K562 (cell line): ENCODE measurements at regions not wholly inside any gene's neighbourhood (a gene's known extent, or its start where the extent isn't known, plus 50 kb on each side); places are given as distances from the start of the nearest gene placed in this dataset.

Experiments used
- ATAC-seq: fragments of 200-7000 bp; cut with Tn5 transposase; 3 replicates; pipeline ENCODE4 v1.9.1; 2020; ENCODE audit warnings: moderate library complexity
- BruUV-seq: library from RNA; stranded (reverse); fragments of 400-500 nt; replicated peaks from 2 replicates; lab custom pipeline; 2021; lab: Mats Ljungman, UMichigan
- CTCF ChIA-PET: fragments of 300-600 bp; formaldehyde crosslinking; extraction: SDS; loops from one replicate; lab custom pipeline; 2021; ENCODE audit warnings: low intra/inter-chr PET ratio; lab: Yijun Ruan, JAX
- POLR2A ChIA-PET: fragments of 300-600, 350-650 bp; sonication (Branson Sonifier 250); formaldehyde crosslinking; extraction: SDS; loops from one replicate; lab custom pipeline; 2021; ENCODE audit warnings: antibody characterized with exemption, inconsistent platforms; lab: Yijun Ruan, JAX
- DNase-seq, 4 experiments: peaks; one replicate each; pipeline versions ENCODE4 v3.0.0 to v3.0.0-alpha.2; 2011 to 2018; ENCODE audit warnings: low spot score in 3 of 4, mixed read lengths in 3 of 4; ENCODE audit errors: extremely low read depth in 1 of 4
- FAIRE-seq: peaks from 2 replicates; lab custom pipeline; 2011; peaks lifted over from hg19 to GRCh38; lab: Jason Lieb, UNC
- H2AFZ ChIP-seq: 2 replicates; pipeline ENCODE4 v1.6.0; 2011; ENCODE audit warnings: low read depth, low read length, control low read depth, inconsistent platforms
- H3K27ac ChIP-seq: fragments of 200-600 bp; 3 replicates; pipeline ENCODE4 v1.8.0; 2011; ENCODE audit warnings: low read depth, mild to moderate bottlenecking, control low read depth, inconsistent platforms, low read length, moderate library complexity, mixed read lengths; ENCODE audit errors: extremely low read depth
- H3K27me3 ChIP-seq, 2 experiments: fragments of 300-600 bp in 1 of 2; 2 replicates in 1 of 2; 3 replicates in 1 of 2; pipeline versions ENCODE4 v1.6.0 to v1.8.0; 2011; ENCODE audit warnings: inconsistent platforms in 2 of 2, low read length in 2 of 2, mild to moderate bottlenecking in 1 of 2, mixed read lengths in 1 of 2, moderate library complexity in 1 of 2; ENCODE audit not compliant: control insufficient read depth in 2 of 2, insufficient read depth in 2 of 2
- H3K36me3 ChIP-seq: fragments of 300-600 bp; 3 replicates; pipeline ENCODE4 v1.8.0; 2011; ENCODE audit warnings: mild to moderate bottlenecking, low read length, inconsistent platforms; ENCODE audit not compliant: control insufficient read depth, insufficient read depth
- H3K4me1 ChIP-seq, 2 experiments: fragments of 200-600 bp in 1 of 2; replicated peaks in 1 of 2; 2 replicates in 1 of 2; 3 replicates in 1 of 2; pipeline versions ENCODE4 v1.5.1 to v1.8.0; 2011; ENCODE audit warnings: inconsistent platforms in 2 of 2, low read length in 2 of 2, mild to moderate bottlenecking in 1 of 2, mixed read lengths in 1 of 2, moderate library complexity in 1 of 2; ENCODE audit not compliant: control insufficient read depth in 2 of 2, insufficient read depth in 2 of 2
- H3K4me2 ChIP-seq: 2 replicates; pipeline ENCODE4 v1.6.1; 2011; ENCODE audit warnings: low read length, control low read depth, inconsistent platforms, mixed read lengths; ENCODE audit not compliant: insufficient read depth
- H3K4me3 ChIP-seq: fragments of 200-600 bp; sonication (generic), shearing (Covaris generic); 2 replicates; pipeline ENCODE4 v1.5.1; 2016; ENCODE audit warnings: control low read depth, inconsistent platforms
- H3K79me2 ChIP-seq: fragments of 200-600 bp; 3 replicates; pipeline ENCODE4 v1.8.0; 2011; ENCODE audit warnings: low read length, inconsistent platforms; ENCODE audit not compliant: control insufficient read depth, insufficient read depth
- H3K9ac ChIP-seq, 2 experiments: 2 replicates each; pipeline versions ENCODE4 v1.6.0 to v1.6.1; 2011; ENCODE audit warnings: low read depth in 2 of 2, low read length in 2 of 2, control low read depth in 1 of 2, inconsistent platforms in 1 of 2, mild to moderate bottlenecking in 1 of 2, mixed read lengths in 1 of 2; ENCODE audit not compliant: insufficient read depth in 1 of 2
- H3K9me1 ChIP-seq: one replicate; pipeline ENCODE4 v1.6.0; 2011; ENCODE audit warnings: inconsistent platforms, mild to moderate bottlenecking, low read length, moderate library complexity; ENCODE audit not compliant: control insufficient read depth, insufficient read depth
- H3K9me3 ChIP-seq: replicated peaks from 2 replicates; pipeline ENCODE4 v1.5.1; 2011; ENCODE audit warnings: low read depth, low read length, inconsistent platforms; ENCODE audit not compliant: control insufficient read depth, insufficient read depth
- H4K20me1 ChIP-seq: replicated peaks from 2 replicates; pipeline ENCODE4 v1.6.1; 2011; ENCODE audit warnings: low read length, inconsistent platforms, mixed read lengths; ENCODE audit not compliant: control insufficient read depth, insufficient read depth
- ATF7 ChIP-seq: fragments of 450-650 bp; IDR thresholded peaks from 2 replicates; pipeline ENCODE4 v1.7.1; 2014; ENCODE audit warnings: mild to moderate bottlenecking, moderate library complexity
- CHCHD3 ChIP-seq: fragments of 250-450 bp; sonication (Bioruptor Pico); IDR thresholded peaks from 2 replicates; pipeline ENCODE4 v2.1.2; 2022; ENCODE audit warnings: mild to moderate bottlenecking
- COPS2 ChIP-seq: fragments of 450-650 bp; conservative IDR thresholded peaks from 2 replicates; pipeline ENCODE4 v1.6.1; 2016; ENCODE audit warnings: mild to moderate bottlenecking, moderate library complexity
- EZH2 ChIP-seq: IDR thresholded peaks from 2 replicates; pipeline ENCODE4 v1.6.1; 2012; ENCODE audit warnings: low read depth, mild to moderate bottlenecking, inconsistent platforms, low read length, borderline replicate concordance
- GATAD2A ChIP-seq: fragments of 450-650 bp; IDR thresholded peaks from 2 replicates; pipeline ENCODE4 v1.6.1; 2017
- HNRNPK ChIP-seq: fragments of 200-400 bp; formaldehyde crosslinking; IDR thresholded peaks from one replicate; pipeline ENCODE4 v1.6.1; 2018; ENCODE audit warnings: mild to moderate bottlenecking, low read depth, low read length; ENCODE audit not compliant: poor library complexity, severe bottlenecking
- KLF16 ChIP-seq: IDR thresholded peaks from 2 replicates; pipeline ENCODE4 v1.6.1; 2016; ENCODE audit warnings: antibody characterized with exemption
- NR4A1 ChIP-seq, 2 experiments: fragments of 250-450 bp in 1 of 2; fragments of 450-650 bp in 1 of 2; sonication (Bioruptor Pico) in 1 of 2; IDR thresholded peaks; 2 replicates each; pipeline versions ENCODE4 v1.4.0 to v1.6.1; 2016 to 2020; ENCODE audit warnings: mild to moderate bottlenecking in 2 of 2, missing compliant biosample characterization in 1 of 2, missing genetic modification characterization in 1 of 2, moderate library complexity in 1 of 2
- RAD21 ChIP-seq, 2 experiments: fragments of 250-450 bp in 1 of 2; fragments of 450-650 bp in 1 of 2; sonication (Bioruptor Pico) in 1 of 2; formaldehyde crosslinking in 1 of 2; IDR thresholded peaks in 1 of 2; conservative IDR thresholded peaks in 1 of 2; 2 replicates each; pipeline versions ENCODE4 v1.4.0 to v1.8.0; 2020 to 2022; ENCODE audit warnings: mild to moderate bottlenecking in 2 of 2, moderate library complexity in 1 of 2
- TAF9B ChIP-seq: fragments of 450-650 bp; IDR thresholded peaks from 2 replicates; pipeline ENCODE4 v1.6.1; 2018; ENCODE audit warnings: mild to moderate bottlenecking; ENCODE audit not compliant: partially characterized antibody
- TGIF2 ChIP-seq: sonication (generic); formaldehyde crosslinking; IDR thresholded peaks from 2 replicates; pipeline ENCODE4 v1.8.1; 2022; ENCODE audit warnings: mild to moderate bottlenecking, missing genetic modification reagents, moderate library complexity
- ZNF175 ChIP-seq: fragments of 200-800 bp; sonication (Bioruptor generic); IDR thresholded peaks from 2 replicates; pipeline ENCODE4 v1.6.1; 2016; ENCODE audit warnings: low read depth, mild to moderate bottlenecking, missing genetic modification characterization, missing compliant biosample characterization
- ZNF311 ChIP-seq: fragments of 250-450 bp; sonication (Bioruptor Pico); IDR thresholded peaks from 2 replicates; pipeline ENCODE4 v1.4.0; 2020; ENCODE audit warnings: mild to moderate bottlenecking, moderate library complexity
- WGBS: fragments of 100-300 bp; shearing (Covaris generic); methylation state at CpG from one replicate; pipeline ENCODE4 v1.1.6; 2016; ENCODE audit warnings: low coverage, mixed read lengths; ENCODE audit not compliant: insufficient coverage; ENCODE audit errors: missing lambda C conversion rate; 5-methylcytosine and 5-hydroxymethylcytosine counted together
- in situ Hi-C: fragments of 300-500 bp; cut with MboI; formaldehyde crosslinking; loops from 4 replicates; pipeline ENCODE4 v1.15.0; 2018; ENCODE audit warnings: inconsistent platforms, mixed read lengths
- intact Hi-C: fragments of 100-400 bp; cut with micrococcal nuclease; formaldehyde crosslinking; loops from 2 replicates; pipeline ENCODE4 v1.14.2; 2022
- TF ChIP-seq, protein P1 (sequence below), 2 experiments: fragments of 450-650 bp in 1 of 2; sonication (generic) in 1 of 2; formaldehyde crosslinking in 1 of 2; IDR thresholded peaks; 2 replicates each; pipeline versions ENCODE4 v1.7.1 to v1.9.0; 2016 to 2022; ENCODE audit warnings: inconsistent platforms in 1 of 2, mild to moderate bottlenecking in 1 of 2, missing genetic modification reagents in 1 of 2

- POLR2A ChIA-PET: interaction anchor here (1.1 kb wide), 1 partner anchor 11 kb away, joined by 7 read pairs; no protein-coding TSS in a partner anchor
- no TSS peak for BruUV-seq
- ATAC-seq (no peak), FAIRE-seq (no peak)
- CTCF ChIA-PET: no interaction called here
- Histone ChIP-seq H3K27ac (no peak overlapping the region), H4K20me1 (no peaks in the 10 kb centered on the region), H3K9me3 (peaks cover 2% of the 10 kb centered on the region; the same call in 1 of the 2 replicates), H3K79me2 (no peaks in the 10 kb centered on the region), H3K36me3 (no peaks in the 10 kb centered on the region)
- intact Hi-C loops: no loop called here
- TF ChIP-seq EZH2 (no peak), ATF7 (no peak), TGIF2 (CRISPR knock-in tag) (no peak), KLF16 (no peak), TAF9B (no peak), RAD21 (CRISPR knock-in tag; conservative IDR thresholded peaks at IDR 0.05 in 1 of 2, IDR thresholded peaks at IDR 0.05 in 1 of 2) (no peak), ZNF311 (CRISPR knock-in tag) (no peak), ZNF175 (CRISPR knock-in tag) (no peak), GATAD2A (no peak), COPS2 (no peak), CHCHD3 (CRISPR knock-in tag) (no peak), HNRNPK (no peak), NR4A1 (CRISPR knock-in tag; IDR thresholded peaks at IDR 0.05) (no peak), NR4A1 (tag; IDR thresholded peaks at IDR 0.05) (no peak)
- TF ChIP-seq, protein P1, sequence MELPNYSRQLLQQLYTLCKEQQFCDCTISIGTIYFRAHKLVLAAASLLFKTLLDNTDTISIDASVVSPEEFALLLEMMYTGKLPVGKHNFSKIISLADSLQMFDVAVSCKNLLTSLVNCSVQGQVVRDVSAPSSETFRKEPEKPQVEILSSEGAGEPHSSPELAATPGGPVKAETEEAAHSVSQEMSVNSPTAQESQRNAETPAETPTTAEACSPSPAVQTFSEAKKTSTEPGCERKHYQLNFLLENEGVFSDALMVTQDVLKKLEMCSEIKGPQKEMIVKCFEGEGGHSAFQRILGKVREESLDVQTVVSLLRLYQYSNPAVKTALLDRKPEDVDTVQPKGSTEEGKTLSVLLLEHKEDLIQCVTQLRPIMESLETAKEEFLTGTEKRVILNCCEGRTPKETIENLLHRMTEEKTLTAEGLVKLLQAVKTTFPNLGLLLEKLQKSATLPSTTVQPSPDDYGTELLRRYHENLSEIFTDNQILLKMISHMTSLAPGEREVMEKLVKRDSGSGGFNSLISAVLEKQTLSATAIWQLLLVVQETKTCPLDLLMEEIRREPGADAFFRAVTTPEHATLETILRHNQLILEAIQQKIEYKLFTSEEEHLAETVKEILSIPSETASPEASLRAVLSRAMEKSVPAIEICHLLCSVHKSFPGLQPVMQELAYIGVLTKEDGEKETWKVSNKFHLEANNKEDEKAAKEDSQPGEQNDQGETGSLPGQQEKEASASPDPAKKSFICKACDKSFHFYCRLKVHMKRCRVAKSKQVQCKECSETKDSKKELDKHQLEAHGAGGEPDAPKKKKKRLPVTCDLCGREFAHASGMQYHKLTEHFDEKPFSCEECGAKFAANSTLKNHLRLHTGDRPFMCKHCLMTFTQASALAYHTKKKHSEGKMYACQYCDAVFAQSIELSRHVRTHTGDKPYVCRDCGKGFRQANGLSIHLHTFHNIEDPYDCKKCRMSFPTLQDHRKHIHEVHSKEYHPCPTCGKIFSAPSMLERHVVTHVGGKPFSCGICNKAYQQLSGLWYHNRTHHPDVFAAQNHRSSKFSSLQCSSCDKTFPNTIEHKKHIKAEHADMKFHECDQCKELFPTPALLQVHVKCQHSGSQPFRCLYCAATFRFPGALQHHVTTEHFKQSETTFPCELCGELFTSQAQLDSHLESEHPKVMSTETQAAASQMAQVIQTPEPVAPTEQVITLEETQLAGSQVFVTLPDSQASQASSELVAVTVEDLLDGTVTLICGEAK (IDR thresholded peaks at IDR 0.05): no peak
- TF ChIP-seq, protein P1 (CRISPR knock-in tag; IDR thresholded peaks at IDR 0.05): no peak
- TF ChIP-seq, all 486 proteins: peak for 0
- in situ Hi-C loops: no loop called here
- no peak for DNase-seq
- Histone ChIP-seq H3K9ac (no peak overlapping the region), H3K4me2 (no peak overlapping the region), H3K4me1 (no peaks in the 10 kb centered on the region; a peak in 1 of 5 replicates), H3K9me1 (no peaks in the 10 kb centered on the region), H3K27me3 (no peaks in the 10 kb centered on the region), H2AFZ (no peak overlapping the region), H3K4me3 (no peak overlapping the region)
- WGBS: 83% methylated on average over 2 of the region's 2 CpGs
These were observed 238.2 kb upstream of the KLF14 start for GRCh38 chr7:130972201-130972600.
